ENCODE measurements at regions not wholly inside any gene's neighbourhood (a gene's known extent, or its start where the extent isn't known, plus 50 kb on each side); places are given as distances from the start of the nearest gene placed in this dataset.

DNA sequence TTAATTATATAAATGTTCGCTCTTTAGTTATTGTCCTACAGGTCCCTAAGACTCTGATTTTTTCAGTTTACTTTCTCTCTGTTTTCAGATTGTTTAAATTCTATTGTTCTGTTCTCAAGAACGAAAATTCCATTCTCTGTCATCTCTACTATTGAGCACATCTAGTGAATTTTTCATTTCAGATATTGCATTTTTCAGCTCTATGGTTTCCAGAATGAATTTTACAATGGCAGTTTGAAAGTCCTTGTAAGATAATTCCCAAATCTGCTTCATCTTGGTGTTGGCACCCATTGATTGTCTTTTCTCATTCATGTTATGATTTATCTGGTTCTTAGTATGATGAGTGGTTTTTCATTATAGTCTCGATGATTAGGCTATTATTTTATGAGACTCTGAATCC is 519.6 kb upstream of the LRFN5 start:
- TF ChIP-seq, protein P1, sequence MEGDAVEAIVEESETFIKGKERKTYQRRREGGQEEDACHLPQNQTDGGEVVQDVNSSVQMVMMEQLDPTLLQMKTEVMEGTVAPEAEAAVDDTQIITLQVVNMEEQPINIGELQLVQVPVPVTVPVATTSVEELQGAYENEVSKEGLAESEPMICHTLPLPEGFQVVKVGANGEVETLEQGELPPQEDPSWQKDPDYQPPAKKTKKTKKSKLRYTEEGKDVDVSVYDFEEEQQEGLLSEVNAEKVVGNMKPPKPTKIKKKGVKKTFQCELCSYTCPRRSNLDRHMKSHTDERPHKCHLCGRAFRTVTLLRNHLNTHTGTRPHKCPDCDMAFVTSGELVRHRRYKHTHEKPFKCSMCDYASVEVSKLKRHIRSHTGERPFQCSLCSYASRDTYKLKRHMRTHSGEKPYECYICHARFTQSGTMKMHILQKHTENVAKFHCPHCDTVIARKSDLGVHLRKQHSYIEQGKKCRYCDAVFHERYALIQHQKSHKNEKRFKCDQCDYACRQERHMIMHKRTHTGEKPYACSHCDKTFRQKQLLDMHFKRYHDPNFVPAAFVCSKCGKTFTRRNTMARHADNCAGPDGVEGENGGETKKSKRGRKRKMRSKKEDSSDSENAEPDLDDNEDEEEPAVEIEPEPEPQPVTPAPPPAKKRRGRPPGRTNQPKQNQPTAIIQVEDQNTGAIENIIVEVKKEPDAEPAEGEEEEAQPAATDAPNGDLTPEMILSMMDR (IDR thresholded peaks at IDR 0.05; ENCODE audit: low read depth, low read length): no peak
- no peak for DNase-seq (ENCODE audit: low read depth in 2 of 2)
- H3K4me3 ChIP-seq (replicated peaks in 1 of 2; ENCODE audit: low read depth in 2 of 2, low read length in 2 of 2): no peak overlapping the region

DNA sequence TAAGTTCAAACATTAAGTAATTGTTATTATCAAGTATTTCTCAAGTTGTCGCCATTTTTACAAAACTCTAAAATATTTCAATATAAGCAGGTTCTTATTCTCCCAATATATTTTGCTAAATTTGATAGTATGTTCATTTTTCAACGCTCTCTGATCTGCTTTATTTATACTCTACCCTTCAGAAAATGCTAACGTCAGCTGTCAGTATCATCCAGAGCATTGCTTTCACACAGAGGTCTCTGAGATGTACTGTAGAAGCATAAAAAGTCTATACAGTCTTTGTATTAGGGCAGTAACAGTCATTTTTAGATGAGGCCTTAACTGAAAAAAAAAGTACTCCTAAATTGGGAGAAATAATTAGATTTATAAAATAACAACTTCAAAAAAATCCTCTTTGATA is 533.1 kb upstream of the LRFN5 start:
- TF ChIP-seq, protein P1 (IDR thresholded peaks at IDR 0.05; ENCODE audit: low read depth, low read length): no peak
- DNase-seq (ENCODE audit: low read depth in 2 of 2): no peak
- no peak overlapping the region for H3K4me3 ChIP-seq (replicated peaks in 1 of 2; ENCODE audit: low read depth in 2 of 2, low read length in 2 of 2)

DNA sequence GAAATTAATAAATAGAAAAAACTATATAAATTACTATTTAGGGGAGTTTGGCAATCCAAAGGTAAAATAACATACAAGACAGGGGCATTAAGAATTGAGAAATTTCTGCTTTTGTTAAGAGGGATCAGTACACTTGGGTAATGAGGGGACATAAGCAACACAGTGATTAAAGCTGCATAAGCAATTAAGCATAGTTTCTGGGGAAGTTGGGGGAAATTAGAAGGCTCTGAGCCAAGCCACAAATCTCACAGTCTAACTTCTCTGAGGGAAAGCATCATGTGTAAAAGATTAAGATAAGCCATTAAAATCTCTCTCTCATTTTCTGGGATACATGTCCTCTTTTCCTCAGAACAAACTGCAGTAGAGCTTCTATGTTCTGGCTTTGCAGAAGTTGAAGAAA is 533.9 kb upstream of the LRFN5 start:
- no peak for DNase-seq (ENCODE audit: low read depth in 2 of 2)
- H3K4me3 ChIP-seq (replicated peaks in 1 of 2; ENCODE audit: low read depth in 2 of 2, low read length in 2 of 2): no peak overlapping the region
- TF ChIP-seq, protein P1 (IDR thresholded peaks at IDR 0.05; ENCODE audit: low read depth, low read length): no peak

DNA sequence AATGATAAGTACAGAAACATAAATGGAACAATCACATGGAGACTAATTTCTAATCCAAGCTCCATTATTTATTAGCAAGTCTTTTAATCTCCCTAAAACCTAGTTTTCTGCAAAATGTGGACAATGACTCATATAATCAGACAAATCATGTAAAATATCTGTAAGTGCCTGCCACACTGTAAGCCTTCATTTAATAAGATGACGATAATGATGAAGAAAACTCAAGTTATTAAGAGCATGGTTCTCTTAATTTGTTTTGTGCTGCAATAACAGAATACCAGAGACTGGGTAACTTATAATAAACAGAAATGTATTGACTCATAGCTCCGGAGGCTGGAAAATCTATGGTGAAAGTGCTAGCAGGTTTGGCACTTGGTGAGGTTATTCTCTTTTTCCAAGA is 535.3 kb upstream of the LRFN5 start:
- DNase-seq (ENCODE audit: low read depth in 2 of 2): no peak
- H3K4me3 ChIP-seq (replicated peaks in 1 of 2; ENCODE audit: low read depth in 2 of 2, low read length in 2 of 2): no peak overlapping the region
- TF ChIP-seq, protein P1 (IDR thresholded peaks at IDR 0.05; ENCODE audit: low read depth, low read length): no peak

GRCh38 chr14:41062826-41063225 is 543.9 kb upstream of the LRFN5 start:
- DNase-seq (ENCODE audit: low read depth in 2 of 2): peak in 1 of 2 donors; percentile 1
- TF ChIP-seq, protein P1 (IDR thresholded peaks at IDR 0.05; ENCODE audit: low read depth, low read length): no peak
- H3K4me3 ChIP-seq (replicated peaks in 1 of 2; ENCODE audit: low read depth in 2 of 2, low read length in 2 of 2): no peak overlapping the region

GRCh38 chr14:41055589-41055988 is 551.1 kb upstream of the LRFN5 start:
- TF ChIP-seq, protein P1 (IDR thresholded peaks at IDR 0.05; ENCODE audit: low read depth, low read length): no peak
- no peak overlapping the region for H3K4me3 ChIP-seq (replicated peaks in 1 of 2; ENCODE audit: low read depth in 2 of 2, low read length in 2 of 2)
- DNase-seq (ENCODE audit: low read depth in 2 of 2): no peak

DNA sequence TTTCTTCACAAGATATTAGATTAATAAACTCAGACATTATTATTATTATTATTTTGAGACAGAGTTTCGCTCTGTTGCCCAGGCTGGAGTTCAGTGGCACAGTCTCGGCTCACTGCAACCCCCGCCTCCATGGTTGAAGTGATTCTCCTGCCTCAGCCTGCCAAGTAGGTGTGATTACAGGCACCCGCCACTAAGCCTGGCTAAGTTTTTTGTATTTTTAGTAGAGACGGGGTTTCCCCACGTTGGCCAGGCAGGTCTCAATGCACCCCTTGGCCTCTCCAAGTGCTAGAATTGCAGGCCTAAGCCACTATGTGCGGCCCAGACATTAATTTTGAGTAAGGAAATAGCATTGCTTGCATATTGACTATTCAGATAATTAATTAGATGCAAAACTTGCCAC is 554.9 kb upstream of the LRFN5 start:
- TF ChIP-seq, protein P1 (IDR thresholded peaks at IDR 0.05; ENCODE audit: low read depth, low read length): no peak
- no peak overlapping the region for H3K4me3 ChIP-seq (replicated peaks in 1 of 2; ENCODE audit: low read depth in 2 of 2, low read length in 2 of 2)
- DNase-seq (ENCODE audit: low read depth in 2 of 2): no peak

Data from cardiac fibroblast (primary cell).